ENCODE measurements at regions not wholly inside any gene's neighbourhood (a gene's known extent, or its start where the extent isn't known, plus 50 kb on each side); places are given as distances from the start of the nearest gene placed in this dataset.

DNA sequence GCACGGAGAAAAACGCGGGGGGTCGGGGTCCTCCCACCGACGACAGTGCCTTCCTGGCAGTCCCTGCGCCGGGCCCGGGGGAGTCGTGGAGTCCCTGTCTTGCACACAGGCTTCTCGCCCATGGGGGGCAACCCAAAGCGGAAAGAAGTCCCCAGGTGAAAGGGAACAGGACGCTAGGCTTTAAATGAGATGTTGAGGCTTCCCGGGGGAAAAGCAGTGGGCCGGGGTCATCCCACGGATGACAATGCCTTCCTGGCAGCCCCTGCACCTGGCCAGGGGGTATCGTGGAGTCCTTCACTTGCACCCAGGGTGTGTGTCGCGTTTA is 162.9 kb upstream of the ALG10B start:
- TF ChIP-seq EZH2 (IDR thresholded peaks at IDR 0.05; ENCODE audit: insufficient read depth, poor library complexity, severe bottlenecking) = no peak
- no peak for TF ChIP-seq EZH2phosphoT487 (IDR thresholded peaks at IDR 0.05; ENCODE audit: insufficient read depth, low read depth)

Data from GM23248 (cell line).